Lower leg skin (tissue), 3 donors: ENCODE measurements at regions not wholly inside any gene's neighbourhood (a gene's known extent, or its start where the extent isn't known, plus 50 kb on each side); places are given as distances from the start of the nearest gene placed in this dataset.

Experiments
- CTCF ChIP-seq, 3 donors: fragments of 450-650 bp; IDR thresholded peaks; one replicate each; pipeline ENCODE4 v1.5.1; 2016; ENCODE audit warnings: antibody characterized with exemption in 3 of 3, mild to moderate bottlenecking in 3 of 3, moderate library complexity in 2 of 3
- POLR2A ChIP-seq, 2 donors: fragments of 450-650 bp; IDR thresholded peaks; one replicate each; pipeline ENCODE4 v1.6.1; 2016 to 2017; ENCODE audit warnings: antibody characterized with exemption in 2 of 2, mild to moderate bottlenecking in 1 of 2, moderate library complexity in 1 of 2

- no peak for TF ChIP-seq CTCF (IDR thresholded peaks at IDR 0.05)
- no peak for TF ChIP-seq POLR2A (IDR thresholded peaks at IDR 0.05)
Observed at GRCh38 chr10:8637640-8638039, 583.2 kb downstream of the GATA3 start.
